GM19324 (cell line): ENCODE measurements at regions not wholly inside any gene's neighbourhood (a gene's known extent, or its start where the extent isn't known, plus 50 kb on each side); places are given as distances from the start of the nearest gene placed in this dataset.
"Not testable (repeated sequence)": the region's sequence is repeated elsewhere in the genome, so short reads cannot be mapped to it uniquely, and the experiment has no call there.

ENCODE experiments used
- ATAC-seq: cut with Tn5 transposase; IDR thresholded peaks from one replicate; pipeline ENCODE4 v1.9.1; 2021; ENCODE audit warnings: mild to moderate bottlenecking, moderate library complexity; ENCODE audit not compliant: unreplicated experiment, low FRiP score

DNA sequence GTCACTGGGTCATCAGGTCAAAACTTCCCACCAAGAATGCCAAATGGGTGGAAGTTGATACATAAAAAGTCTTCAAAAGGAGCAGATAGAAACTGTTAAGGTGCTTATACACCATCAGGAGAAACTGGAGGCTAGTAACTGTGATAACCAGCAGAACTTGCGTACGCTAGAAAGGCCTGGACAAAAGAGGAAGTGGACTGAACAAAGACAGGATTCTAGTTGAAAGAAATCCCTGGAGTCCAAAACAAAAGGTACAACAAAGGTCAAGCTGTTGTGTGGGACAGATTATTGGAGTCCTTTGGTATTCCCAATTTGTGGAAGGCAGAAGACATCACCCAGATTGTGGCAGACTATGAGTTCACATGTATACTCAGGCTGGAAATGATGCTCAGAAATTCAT lies 215.8 kb upstream of the PBX1 start:
- no peak for ATAC-seq

DNA sequence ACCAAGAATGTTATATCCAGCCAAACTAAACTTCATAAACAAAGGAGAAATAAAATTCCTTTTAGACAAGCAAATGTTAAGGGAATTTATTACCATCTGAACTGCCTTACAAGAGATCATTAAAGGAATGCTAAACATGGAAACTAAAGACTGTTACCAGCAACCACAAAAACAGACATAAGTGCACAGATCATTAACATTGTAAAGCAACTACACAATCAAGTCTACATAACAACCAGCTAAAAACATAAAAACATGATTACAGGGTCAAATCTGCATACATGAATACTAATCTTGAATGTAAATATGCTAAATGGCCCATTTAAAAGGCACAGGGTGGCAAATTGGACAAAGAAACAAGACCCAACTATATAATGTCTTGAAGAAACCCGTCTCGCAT lies 211.0 kb upstream of the PBX1 start:
- ATAC-seq: no peak

DNA sequence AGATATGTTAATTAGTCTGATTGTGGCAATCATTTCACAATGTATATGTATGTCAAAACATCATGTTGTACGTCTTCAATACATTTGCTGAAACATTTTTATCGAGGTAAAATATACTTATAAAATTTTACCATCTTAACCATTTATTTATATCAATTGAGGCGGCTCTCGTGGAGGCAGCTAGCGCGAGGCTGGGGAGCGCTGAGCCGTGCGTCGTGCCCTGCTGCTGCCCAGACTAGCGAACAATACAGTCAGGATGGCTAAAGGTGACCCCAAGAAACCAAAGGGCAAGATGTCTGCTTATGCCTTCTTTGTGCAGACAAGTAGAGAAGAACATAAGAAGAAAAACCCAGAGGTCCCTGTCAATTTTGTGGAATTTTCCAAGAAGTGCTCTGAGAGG lies 202.5 kb upstream of the PBX1 start:
- ATAC-seq: no peak

DNA sequence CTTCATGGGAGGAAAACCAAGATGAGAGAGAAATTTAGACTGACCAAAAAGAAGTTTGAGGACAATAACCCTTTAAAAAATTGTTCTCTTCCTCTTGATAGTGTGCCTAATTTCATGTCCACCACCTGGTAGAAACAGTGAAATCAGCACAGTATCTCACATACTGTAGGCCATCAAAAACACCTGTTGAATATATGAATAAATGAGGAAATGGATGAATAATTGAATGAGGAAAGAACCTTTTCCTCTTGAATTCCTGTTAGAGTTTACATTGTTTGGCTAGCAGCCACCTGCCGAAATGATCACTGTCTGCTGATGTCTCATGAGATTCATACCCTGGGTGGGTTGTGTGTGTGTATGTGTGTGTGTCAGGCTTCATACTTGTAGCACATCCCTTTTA lies 198.7 kb upstream of the PBX1 start:
- ATAC-seq: no peak

- no peak for ATAC-seq
Measured at GRCh38 chr1:164361927-164362326, 197.1 kb upstream of the PBX1 start.

- no peak for ATAC-seq
Measured at GRCh38 chr1:164363980-164364379, 195.0 kb upstream of the PBX1 start.

DNA sequence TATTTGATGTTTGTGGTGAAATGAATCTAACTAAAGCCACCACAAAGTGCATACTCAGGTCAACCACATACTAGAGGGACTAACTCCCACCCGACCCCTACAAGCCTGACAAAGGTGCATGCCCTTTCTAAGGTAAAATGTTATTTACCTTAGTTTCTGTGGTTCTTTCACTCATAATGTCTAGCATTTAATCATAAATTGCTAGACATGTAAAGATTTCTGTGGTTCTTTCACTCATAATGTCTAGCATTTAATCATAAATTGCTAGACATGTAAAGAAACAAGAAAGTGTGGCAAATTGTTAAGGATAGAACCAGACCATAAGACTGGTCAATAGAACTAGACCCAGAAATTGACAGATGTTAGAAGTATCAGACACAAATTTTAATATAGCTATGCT lies 193.0 kb upstream of the PBX1 start:
- ATAC-seq: no peak

- no peak for ATAC-seq
Measured at GRCh38 chr1:164369698-164370365, 189.2 kb upstream of the PBX1 start.

DNA sequence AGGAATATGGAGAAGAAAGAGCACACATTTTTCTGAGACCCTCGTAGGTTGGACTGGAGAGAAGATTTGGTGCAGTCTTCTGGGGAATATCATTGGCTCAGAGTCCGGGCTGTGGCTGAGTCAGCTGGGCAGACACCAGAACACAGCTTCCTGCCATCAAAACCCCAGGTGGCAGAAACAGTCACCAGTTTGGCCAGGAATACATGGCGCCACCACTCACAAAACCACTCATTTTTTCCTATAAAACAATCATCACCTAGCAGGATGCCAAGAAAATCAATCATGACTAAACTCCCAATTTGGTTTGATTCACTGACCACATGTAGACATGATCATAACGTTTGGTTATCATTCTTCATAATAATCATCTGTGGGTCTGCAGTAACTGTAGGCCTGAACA lies 178.1 kb upstream of the PBX1 start:
- ATAC-seq: no peak

DNA sequence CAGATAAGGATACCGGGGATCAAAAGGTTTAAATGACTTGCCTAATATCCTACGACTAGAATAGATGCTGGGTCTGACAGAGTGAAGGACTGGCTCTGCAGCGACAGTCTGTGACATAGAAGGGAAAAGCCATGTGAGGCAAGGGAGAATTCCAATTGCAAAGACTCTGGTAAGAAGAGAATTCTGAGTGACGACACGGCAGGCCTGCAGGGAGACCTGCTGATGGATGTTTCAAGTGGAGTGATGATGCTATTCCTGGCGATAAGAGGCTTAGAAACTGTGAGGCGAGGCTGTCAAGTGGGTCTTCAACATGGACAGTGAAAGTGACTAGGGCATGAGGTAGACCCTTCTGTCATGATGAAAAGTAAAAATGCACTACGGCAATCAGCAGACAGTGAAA lies 176.6 kb upstream of the PBX1 start:
- ATAC-seq: no peak

DNA sequence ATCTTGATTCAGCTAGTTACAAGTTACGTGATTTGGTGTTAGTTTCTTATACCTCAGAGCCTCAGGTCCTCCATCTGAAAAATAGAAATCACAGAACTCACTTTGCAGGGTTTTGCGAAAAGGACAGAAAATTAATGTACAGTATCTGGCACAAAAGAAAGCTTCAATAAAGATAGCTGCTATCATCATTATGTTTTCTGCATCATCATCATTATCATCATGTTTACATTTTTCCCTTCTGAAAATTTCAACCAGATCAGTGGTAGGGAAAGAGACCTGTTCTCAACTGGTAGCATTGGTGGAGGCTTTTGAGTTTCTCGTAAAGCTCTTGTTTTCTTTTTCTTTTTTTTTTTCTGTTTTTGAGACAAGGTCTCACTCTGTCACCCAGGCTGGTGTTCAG lies 174.7 kb upstream of the PBX1 start:
- no peak for ATAC-seq

DNA sequence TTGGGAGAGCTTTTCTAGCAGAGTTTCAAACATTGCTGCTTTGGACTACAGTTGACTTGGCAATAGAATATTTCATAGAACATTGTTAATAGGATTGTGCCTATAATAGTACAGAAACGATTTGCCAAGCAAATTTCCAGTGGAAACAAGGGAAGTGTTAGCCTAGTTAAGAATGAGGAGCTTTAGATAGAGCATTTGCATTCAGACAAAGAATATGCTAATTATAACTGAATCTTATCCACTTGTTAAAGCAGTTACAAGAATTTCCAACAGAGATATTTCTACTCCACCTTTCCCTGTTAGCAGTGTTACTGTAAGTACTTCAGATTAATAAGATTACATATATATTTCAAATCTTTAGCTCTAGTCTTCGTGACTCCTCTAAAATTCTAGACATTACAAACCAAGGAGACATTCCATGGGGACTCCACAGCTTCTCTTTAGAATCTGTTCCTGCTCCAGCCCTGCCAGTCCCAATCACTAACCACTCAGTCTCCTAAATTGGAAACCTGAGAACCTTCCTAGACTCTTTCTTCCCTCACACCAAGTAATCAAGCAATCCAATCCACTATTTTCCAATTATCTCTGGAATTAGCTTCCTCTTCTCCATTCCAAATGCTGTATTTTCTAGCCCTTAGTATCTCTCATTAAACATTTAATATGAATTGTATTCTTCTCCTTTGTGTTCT lies 141.8 kb upstream of the PBX1 start:
- no peak for ATAC-seq

- ATAC-seq: no peak
Measured at GRCh38 chr1:164423136-164423535, 135.8 kb upstream of the PBX1 start.

DNA sequence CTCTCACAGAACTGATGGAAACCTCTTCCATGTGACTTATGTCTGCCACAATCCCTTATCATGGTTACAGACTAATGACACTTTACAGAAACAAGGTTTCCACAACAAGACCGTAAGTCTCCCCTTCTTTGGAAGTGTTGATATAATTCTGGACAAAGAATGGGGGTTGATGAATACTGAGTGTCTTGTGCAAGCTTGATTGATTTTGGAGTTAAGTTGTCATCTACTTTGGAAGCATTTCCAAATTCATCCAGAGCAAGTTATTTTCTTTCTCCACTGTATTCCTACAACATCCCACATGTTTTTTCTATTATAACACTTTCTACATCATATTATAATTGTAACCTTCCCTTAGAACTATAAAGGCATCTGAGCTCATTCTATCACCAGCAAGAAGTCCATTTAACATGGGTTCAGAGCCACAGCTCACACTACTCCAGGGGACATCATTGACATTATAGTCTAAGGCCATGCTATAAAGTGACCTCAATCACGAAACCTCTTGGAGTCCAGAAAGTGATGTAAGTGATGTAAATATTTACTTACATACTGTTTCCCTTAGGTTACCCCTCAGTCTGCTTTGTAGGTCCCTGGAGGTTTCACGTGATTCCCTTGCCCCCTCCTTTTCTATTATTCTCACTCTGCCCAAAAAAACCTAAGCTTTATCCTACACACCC lies 125.7 kb upstream of the PBX1 start:
- no peak for ATAC-seq

GRCh38 chr1:164433818-164434170 lies 125.2 kb upstream of the PBX1 start:
- ATAC-seq: no peak

- no peak for ATAC-seq
Measured at GRCh38 chr1:164440232-164440631, 118.8 kb upstream of the PBX1 start.

DNA sequence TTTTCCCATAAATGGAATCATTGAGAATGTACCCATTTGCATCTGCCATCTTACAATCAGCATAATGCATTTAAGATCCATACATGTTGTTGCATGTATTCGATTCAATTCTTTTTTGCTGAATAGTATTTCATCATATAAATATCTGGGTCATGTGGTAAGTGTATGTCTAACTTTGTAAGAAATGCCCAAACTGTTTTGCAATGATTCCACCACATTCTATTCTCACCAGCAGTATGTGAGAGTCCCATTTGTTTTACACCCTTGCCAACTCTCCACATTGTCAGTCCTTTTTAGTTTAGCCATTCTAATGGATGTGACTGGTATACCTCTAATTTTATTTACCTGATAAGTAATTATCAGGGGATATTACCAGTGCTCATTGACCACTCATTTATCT lies 115.8 kb upstream of the PBX1 start:
- no peak for ATAC-seq

DNA sequence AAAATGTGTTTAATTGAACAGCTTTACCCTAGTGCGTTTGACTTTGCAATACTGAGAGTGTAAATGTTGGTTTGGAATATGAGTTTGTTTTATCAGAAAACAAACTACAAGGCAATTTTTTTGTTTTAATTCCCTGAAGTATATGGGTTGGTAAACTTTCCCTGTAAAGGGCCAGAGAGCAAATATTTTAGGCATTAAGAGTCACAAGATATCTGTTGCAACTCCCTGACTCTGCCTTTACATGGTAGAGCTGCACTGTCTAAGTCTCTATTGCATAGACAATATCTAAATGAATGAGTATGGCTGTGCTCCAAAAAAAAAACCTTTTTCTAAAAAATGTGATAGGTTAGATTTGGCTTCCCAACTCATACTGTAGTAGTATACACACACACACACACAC lies 115.1 kb upstream of the PBX1 start:
- ATAC-seq: no peak

GRCh38 chr1:164446020-164446419 lies 113.0 kb upstream of the PBX1 start:
- no peak for ATAC-seq

- no peak for ATAC-seq
Measured at GRCh38 chr1:164452549-164452948, 106.4 kb upstream of the PBX1 start.

DNA sequence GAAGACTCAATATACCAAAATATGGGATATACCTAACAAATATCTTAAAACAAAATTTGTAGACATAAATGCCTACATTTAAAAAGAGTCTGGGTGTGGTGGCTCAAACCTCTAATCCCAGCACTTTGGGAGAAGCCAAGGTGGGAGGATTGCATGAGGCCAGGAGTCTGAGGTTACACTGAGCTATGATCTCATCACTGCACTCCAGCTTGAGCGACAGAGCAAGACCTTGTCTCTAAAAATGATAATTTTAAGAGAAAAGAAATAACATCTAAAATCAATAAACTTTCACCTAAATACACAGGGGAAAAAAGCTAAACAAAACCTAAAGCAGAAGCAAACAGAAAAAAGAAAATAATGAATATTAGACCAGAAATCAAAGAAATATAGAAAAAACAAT lies 102.7 kb upstream of the PBX1 start:
- no peak for ATAC-seq

- not testable (repeated sequence) for ATAC-seq
Measured at GRCh38 chr1:164459176-164459575, 99.8 kb upstream of the PBX1 start.
